HG03575 (cell line): ENCODE measurements at regions not wholly inside any gene's neighbourhood (a gene's known extent, or its start where the extent isn't known, plus 50 kb on each side); places are given as distances from the start of the nearest gene placed in this dataset.

Experiments used
- ATAC-seq: cut with Tn5 transposase; IDR thresholded peaks from one replicate; pipeline ENCODE4 v1.9.1; 2021; ENCODE audit not compliant: unreplicated experiment, insufficient number of reproducible peaks, low FRiP score; ENCODE audit errors: extremely low read depth

DNA sequence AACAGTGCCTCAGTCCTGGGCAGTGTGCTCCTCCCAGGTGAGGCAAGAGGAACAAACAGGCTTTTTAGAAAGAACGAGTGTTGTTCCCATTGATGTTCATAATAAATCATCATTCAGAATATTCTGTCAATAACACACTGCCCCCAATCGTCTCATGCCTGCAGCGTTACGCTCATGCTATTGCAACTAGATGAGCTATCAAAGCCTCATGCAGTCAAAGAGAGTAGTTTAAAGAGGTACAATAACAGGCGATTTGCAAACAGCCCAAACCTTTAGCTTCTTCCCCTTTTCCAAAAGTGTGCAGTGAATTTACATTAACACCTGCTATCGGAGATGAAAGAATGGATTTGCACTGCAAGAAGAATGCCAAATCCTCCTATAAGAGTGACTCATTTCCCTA is 1164.7 kb upstream of the MAP3K7 start:
- no peak for ATAC-seq

DNA sequence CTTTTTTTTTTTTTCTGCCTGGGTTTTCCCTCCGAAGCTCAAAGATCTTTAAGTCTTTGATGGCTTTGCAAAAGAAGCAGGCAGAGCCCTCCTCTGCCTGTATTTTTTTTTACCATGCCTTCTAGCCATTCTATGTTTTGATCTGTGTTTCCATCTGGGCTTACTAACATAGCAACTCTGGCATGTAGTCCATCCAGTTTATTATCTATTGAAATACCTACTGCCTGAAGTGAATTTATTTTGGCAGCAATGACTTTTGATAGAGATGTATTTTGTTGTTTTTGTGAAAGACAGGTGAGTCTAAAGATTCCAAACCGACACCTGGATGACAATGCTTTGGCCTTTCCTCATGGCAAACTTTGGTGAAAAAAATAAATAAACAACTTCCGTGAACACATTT is 1157.7 kb upstream of the MAP3K7 start:
- no peak for ATAC-seq

DNA sequence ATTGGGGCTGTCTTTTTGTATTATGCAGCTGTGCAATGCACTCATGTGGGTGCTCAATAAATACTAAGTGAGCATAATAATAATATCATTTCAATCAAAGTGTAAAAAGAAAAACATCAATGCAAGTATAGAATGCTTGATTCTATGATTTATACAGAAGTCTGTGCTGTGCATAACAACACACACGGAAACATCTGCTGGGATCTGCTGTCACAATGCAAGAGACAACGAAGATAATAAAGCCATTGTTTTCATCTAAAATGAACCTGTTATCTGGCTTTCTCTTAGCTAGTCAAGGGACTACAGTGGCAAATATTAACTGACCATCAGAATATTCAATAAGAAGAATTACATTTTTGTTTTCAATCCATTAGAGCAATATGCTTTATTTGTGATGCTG is 1156.9 kb upstream of the MAP3K7 start:
- ATAC-seq = no peak

GRCh38 chr6:91731939-91732338 is 1145.1 kb upstream of the MAP3K7 start:
- no peak for ATAC-seq

DNA sequence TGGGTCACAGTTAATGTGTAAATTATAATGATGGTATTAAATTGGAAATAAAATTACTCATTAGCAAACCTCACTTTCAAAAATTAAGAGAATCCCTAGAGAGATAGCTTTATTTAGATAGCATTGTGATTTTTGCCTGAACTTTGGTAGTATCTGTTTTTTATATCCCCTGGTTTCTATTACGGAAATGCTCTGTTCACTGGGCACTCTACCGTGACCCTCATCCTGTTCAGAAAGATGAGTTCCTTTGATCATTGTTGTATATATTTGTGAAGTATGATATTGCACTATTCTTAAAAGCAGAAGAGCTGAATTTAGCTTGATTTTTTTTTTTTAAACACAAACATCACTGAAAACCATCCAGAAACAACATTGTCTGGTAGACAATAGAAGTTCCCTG is 1143.8 kb upstream of the MAP3K7 start:
- no peak for ATAC-seq

- no peak for ATAC-seq
Measured at GRCh38 chr6:91720324-91720723, 1133.5 kb upstream of the MAP3K7 start.

DNA sequence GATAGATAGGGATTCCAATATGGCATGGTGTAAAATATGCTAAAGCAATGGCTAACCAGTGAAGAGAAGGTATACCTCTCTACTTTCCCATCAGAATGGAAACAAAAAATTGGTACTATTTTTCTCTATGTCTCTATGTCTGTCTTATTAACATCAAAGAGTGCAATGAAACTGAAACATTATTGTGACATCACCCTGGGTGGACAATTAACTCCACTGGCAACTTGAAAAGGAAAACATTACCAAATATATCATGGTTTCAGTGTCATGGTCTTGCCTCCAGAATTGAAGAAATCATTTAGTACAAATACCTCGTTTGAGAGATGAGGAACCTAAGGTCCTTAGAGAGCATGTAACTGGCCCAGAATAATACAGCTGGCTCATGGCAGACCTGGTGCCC is 1132.5 kb upstream of the MAP3K7 start:
- ATAC-seq = no peak

DNA sequence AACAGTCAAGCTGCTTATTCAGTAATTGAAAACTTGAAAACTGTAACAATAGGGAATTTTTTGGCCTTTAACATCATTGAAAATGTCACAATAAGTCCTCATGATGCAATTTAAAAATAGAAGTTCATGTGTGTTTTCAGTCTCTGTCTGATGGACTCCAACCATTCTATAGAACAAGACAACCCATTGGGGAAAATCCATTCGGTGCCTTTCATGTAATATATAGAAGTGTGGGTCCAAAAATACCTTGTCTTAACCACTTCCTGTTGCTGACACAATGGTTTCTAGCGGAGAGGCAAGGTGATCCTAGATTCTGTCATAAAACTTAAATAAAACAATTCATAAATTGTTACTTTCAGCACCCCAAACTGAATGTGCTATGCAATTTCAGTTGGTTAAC is 1131.3 kb upstream of the MAP3K7 start:
- no peak for ATAC-seq

- no peak for ATAC-seq
Measured at GRCh38 chr6:91717094-91717493, 1130.2 kb upstream of the MAP3K7 start.

DNA sequence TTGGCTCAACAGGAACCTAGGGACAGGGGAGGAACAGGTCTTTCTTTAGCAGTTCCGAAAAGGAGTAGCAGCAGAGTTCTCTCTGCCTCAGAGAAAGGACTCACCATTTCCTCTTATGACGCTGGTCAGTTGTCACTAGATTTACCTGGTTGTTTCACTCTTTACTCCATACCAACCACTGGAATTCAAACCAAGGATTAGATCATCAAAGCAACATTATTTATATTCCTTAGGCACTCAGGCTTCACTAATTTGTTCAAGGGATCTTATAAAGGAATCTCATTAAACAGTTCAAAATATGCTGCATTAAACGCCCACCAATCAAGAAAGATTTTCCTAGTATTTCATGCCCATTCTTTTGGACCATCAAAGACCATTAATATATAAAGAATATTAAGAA is 1129.5 kb upstream of the MAP3K7 start:
- ATAC-seq = no peak

DNA sequence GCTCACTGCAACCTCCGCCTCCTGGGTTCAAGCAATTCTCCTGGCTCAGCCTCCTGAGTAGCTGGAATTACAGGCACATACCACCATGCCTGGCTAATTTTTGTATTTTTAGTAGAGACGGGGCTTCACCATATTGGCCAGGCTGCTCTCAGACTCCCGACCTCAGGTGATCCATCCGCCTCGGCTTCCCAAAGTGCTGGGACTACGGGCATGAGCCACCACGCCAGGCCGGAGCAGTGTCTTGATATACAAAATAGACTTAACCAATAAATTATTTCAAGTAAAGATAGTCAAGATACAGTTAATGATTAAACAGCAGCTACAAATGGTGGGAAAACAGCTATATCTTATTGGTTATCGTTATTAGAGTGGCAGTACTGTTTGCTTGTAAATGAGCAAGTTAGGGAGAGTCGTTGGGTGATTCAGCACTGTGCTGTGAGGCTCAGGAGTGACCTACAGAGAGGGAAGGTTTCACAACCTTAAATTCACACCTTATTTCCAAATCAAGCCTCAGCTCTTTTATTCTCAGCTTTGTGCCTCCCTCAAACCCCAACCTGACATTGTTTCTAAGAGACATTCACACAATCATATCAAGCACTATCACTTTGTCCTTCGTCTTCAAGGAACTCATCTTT is 1128.4 kb upstream of the MAP3K7 start:
- ATAC-seq = no peak

DNA sequence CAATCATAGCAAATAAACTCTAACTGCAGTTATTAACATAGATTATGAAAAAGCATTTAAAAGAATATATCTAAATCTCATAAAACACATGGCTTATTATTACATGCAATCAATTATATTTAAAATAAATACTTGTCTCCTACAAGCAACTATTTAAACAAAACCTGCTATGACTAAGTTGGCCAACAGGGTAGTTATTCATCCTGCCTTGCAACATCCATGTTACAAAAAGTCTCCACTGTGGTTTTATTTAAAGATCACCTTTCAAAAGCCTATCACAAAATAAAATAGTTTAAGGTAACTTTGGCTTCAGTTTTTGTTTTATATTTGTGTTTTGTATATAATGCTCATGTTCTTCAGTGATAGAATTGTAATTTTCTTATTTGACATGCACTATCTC is 1127.0 kb upstream of the MAP3K7 start:
- no peak for ATAC-seq

- no peak for ATAC-seq
Measured at GRCh38 chr6:91711518-91711917, 1124.6 kb upstream of the MAP3K7 start.

DNA sequence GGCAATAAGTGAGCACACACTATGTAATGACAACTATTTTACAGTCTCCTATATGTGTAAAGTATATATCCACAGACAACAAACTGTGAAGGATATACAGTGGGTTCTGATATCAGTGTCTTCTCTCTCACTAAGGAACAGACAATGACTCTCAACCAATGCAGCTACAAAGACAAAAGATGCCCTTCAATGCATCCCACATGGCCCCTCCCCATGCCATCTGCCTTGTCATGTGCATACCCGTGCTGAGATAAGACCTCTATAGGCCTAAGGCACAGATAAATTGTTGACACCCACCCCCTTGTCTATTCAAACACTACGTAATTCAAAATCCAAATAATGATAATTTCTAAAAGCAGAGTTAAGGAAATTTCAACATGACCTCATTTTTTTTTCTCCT is 1123.5 kb upstream of the MAP3K7 start:
- no peak for ATAC-seq

GRCh38 chr6:91708534-91708933 is 1121.7 kb upstream of the MAP3K7 start:
- ATAC-seq = no peak

GRCh38 chr6:91705646-91706045 is 1118.8 kb upstream of the MAP3K7 start:
- ATAC-seq = no peak

GRCh38 chr6:91704531-91704930 is 1117.7 kb upstream of the MAP3K7 start:
- ATAC-seq = no peak

GRCh38 chr6:91697010-91697695 is 1110.3 kb upstream of the MAP3K7 start:
- ATAC-seq = no peak

GRCh38 chr6:91695221-91695620 is 1108.3 kb upstream of the MAP3K7 start:
- no peak for ATAC-seq

DNA sequence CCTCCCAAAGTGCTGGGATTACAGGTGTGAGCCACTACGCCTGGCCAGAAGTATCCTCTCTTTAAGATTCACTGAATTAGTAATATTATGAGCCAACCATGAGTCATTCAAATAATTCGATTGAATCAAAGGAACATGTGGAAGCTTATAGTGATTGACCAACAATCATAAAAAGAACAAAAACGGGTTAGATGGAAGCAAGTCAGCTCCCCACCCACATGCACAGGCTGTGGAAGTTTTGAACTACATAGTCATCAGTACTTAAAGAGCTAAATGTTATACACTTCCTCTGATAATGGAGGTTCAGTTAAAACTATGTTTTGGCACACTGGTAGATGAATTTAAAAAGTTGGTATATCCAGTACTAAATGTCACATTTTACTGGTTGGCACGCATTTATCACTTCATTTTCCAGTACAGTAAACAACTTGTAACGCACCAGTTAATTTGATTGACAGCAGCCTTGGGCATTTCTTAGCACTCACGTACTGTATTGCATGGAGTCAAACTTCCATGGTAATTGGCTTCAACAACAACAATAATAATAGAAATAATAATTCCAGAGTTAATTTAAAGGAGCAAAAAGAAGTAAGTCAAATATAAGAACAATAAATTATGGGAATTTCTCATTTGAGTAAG is 1107.3 kb upstream of the MAP3K7 start:
- no peak for ATAC-seq

DNA sequence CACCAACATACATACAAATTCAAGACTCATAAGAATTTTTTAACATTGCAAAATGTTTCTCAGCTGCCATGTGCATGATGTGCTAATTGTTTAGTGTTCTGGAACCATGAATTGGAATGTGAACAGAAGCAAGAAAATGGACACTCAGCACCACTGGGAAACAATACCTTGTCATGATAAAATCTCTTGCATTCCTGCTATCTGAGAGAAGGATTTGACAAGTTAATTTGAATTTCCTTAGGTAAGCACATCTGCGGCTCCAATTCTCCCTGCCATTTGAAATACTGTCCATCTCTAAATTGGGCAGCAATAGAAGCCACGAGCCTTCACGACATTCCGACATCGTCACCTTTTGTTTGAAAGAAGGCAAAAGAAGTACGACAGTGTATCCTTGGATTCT is 1104.6 kb upstream of the MAP3K7 start:
- ATAC-seq = no peak
